ENCODE measurements at regions not wholly inside any gene's neighbourhood (a gene's known extent, or its start where the extent isn't known, plus 50 kb on each side); places are given as distances from the start of the nearest gene placed in this dataset.
"Not testable (repeated sequence)": the region's sequence is repeated elsewhere in the genome, so short reads cannot be mapped to it uniquely, and the experiment has no call there.

DNA sequence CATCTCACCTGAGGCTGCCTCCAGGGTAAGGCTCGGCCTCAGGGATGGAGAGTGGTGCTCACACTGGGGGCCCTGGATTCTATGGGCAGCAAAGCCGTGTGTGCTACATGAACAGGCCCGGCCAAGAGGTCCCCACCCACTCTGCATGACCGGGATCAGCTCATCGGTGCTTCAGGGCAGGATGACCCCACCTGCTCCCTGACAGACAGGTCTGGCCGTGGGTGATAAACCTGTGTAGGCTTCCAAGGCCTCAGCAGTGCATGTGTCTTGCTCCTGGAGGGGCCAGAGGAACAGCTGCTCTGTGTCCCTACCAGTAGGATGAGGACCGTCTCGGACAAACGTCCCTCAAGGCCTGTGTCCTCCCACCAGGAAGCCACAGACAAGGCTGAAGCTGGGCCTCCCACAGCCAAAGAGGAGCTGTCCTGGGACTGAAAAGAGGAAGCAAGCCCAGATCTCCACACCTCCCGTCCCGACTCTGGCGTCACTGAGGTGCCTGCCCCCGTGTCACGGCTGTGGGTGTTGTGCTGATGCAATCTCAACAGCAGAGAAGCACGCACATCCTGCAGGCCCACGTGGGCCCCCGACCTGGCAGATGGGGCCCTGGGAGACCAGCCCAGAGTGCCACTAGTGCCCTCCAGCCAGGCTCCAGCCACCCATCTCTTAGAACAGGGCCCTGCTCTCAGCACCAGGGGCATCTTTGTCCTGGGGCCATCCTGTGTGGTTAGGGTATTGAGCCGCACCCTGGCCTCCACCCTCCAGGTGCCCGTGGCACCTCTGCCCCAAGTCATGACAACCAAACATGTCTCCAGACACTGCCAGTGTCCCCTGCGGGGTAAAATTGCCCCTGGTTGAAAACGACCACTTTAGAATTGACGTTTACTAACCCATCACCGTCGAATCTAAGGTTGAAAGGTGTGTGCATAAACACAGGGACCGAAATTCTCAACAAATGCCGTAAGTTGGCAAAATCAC is 5455.9 kb upstream of the TPTE start:
- DNase-seq (ENCODE audit: low spot score), result not testable (repeated sequence)

DNA sequence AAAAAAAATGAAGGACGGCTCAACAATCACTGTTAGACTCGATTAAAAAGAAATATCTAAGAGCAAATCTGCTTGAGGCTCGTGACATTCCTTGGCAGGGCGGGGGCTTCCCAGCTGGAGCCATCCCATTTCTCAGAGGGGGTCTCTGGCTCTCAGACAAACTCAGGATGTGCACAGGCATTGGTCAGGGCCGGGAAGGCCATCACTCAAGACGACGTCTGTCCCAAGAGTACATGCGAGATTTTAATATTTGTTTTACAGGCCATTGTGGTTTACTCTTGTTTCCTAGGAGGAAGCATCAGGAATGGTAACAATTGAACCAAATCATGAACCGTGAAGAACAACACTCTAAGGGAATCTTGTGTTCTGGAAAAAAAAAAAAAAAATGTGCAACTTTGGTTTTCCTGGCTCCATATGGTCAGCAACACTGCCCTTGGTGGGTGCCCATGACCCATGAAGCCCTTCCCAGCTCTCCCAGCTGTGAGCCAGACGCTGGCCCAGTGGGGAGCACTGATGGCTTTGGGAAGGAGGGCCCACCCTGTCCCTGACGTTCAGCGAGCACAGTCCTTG is 5454.6 kb upstream of the TPTE start:
- peak; percentile 0 for DNase-seq (ENCODE audit: low spot score)

DNA sequence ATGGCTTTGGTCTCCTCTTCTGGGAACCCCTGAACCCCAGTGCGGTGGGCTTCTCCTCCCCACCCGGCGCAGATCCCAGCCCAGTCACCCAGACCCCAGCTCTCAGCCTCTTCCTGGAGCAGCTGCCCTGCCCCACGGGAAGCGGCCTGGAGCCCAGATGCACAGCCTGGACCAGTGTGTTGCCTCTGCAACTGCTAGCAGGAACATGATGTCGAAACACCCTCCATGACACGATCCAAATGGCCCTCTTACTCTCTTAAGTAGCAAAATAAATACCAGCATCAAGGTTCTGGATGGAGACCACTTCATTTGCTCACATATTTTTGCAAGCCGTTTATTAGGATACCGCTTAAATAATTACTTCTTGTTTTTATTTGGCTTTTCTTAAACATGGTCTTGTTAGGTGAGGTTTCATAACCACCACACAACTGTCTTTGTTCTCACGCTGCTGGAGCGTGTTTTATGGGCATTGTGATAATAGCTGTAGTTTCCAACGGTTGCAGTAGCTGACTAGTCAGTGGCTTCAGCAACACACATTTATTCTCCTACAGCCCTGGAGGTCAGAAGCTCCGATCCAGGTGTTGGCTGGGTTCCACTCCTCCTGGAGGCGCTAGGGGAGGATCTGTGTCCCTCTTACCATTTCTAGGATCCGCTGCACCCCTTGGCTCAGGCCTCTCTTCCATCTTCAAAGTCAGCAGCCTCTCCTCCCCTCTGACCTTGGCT is 5453.9 kb upstream of the TPTE start:
- not testable (repeated sequence) for DNase-seq (ENCODE audit: low spot score)

DNA sequence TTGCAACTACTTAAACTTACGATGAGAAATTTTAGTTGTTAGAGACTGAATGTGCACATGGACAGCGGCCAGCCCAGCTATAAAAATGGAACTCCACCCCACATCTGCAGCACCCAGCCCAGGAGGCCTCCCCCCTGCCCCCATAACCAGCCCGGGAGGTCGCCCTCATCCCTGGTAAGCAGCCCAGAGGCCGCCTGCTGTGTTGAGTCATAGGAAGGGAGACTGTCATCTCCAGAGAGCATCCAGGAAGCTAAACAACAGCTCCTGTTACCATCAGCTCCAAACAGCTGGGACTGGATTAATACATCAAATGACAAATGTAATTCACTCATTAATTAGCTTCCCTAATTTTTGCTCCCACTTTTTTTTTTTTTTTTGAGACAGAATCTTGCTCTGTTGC is 5452.7 kb upstream of the TPTE start:
- not testable (repeated sequence) for DNase-seq (ENCODE audit: low spot score)

DNA sequence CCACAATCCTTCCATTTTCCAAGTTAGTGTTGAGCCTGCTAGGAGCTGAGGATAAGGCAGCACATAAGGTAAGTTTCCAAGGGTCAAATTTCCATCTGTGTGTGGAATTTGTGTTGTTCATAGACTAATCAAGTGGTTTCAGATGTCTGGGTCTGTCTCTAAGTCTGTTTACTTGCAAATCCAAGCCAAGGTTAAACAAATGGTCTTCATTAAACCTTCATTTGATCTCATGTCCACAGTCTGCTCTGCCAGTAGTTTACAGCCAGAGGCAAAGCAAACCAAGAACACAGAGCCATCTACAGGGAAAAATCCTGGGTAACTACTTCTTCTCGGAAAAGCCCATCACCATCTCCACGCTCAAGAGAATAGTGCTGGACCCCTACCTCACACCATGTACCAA is 5450.2 kb upstream of the TPTE start:
- DNase-seq (ENCODE audit: low spot score), result not testable (repeated sequence)

DNA sequence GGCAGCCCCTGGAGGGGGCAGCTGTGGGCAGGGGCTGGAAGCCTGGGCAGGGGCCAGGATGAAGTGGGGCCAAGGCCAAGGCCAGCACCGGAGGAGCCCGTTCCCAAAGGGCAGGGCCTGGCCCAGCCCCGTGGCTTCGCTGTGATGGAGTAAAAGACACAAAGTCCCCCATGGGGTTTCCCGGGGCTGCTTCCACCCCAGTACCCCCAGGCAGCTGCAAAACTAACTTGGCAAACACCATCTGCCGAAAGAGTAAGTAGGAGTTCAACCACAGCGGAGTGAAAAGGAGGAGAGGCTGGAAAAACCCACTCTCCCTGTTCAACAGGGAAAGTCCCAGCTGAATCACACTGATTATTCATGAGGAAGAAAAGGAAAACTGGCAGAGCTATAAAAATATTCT is 5444.5 kb upstream of the TPTE start:
- DNase-seq (ENCODE audit: low spot score), result not testable (repeated sequence)

DNA sequence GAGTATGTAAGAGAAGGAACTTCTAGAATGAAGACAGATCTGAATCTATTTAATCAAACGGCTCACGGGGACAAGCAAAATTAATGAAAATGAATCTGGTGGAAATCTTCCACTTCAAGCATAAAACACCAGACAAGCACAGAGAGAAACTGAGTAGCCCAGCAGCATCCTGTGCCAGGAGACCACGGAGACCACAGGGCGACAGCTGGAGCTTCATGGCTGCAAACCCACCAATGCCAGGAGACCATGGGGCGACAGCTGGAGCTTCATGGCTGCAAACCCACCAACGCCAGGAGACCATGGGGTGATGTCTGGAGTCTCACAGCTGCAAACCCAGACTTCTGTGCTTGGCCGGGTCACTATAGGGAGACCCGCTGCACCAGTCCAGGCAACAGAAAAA is 5442.0 kb upstream of the TPTE start:
- not testable (repeated sequence) for DNase-seq (ENCODE audit: low spot score)

DNA sequence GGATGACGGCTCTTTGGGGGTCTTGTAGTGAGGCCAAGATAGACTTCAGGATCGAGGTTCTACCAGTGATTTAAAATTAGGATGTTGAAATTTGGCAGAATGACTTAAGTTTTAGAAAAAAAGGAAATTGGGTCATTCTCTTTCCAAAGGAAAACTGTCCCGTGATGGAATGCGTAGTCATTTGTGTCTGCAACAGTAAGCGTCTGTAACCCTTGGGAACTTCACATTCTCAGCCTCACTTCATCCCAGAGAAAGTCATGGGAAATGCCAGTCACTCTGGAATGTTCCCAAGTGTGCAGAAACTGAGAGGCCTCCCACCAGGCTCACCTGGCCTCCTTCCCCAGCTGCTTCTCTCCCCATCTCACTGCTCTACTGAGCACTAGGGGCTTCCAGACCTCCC is 5441.4 kb upstream of the TPTE start:
- DNase-seq (ENCODE audit: low spot score), result not testable (repeated sequence)

DNA sequence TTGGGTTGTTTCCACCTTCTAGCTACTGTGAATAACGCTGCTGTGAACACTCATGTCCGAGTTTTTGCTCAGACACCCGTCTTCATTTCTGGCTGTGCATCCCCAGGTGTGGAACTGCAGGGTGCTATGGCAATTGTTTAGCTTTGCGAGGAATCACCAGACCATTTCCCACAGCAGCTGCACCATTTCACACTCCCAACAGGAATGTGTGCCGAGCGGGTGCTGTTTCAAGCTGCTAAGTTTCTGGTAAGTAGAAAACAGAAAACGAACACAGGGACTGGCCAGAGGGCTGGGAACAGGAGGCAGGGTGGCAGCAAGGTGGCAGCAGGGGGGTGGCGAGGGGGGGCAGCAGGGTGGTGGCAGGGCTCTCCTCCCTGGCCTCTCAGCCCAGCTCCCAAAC is 5437.1 kb upstream of the TPTE start:
- DNase-seq (ENCODE audit: low spot score), result not testable (repeated sequence)

DNA sequence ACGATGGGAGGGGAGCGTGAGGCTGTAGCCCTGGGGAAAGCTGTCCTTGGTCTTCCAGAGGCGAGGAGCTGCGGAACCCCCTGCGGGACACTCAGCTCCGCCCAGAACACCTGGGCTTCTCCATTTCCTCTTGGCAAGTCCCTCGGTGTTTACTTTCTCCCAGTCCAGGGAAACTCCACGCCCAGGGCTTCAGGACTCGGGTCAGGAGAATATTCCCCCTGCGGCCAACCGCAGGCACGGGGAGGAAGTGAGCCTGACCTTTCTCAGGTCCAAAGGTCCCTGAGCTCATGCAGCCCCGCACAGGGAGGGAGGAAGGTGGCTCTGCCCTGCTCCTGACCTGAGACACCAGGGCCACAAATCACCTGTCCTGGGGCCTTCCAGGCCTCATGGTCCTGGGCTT is 5435.9 kb upstream of the TPTE start:
- DNase-seq (ENCODE audit: low spot score), result not testable (repeated sequence)

DNA sequence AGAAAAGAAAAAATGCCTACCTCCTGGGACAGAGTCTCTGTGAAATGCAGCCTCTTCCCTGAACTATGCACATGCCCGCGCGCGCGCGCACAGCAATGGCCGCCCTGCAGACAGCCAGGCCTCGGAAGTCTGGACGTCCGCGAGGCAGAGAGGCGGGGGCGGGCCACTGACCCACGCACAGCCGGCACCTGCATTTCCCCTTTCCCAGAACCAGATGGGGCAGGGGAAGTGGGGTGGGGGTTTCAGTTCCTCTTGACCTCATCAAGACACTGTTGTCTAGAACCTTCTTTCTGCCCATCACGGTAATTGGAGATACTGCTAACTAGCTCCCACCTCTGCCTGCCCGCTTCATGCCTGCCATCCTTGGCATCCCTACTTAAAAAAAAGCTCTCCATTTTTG is 5435.0 kb upstream of the TPTE start:
- not testable (repeated sequence) for DNase-seq (ENCODE audit: low spot score)

DNA sequence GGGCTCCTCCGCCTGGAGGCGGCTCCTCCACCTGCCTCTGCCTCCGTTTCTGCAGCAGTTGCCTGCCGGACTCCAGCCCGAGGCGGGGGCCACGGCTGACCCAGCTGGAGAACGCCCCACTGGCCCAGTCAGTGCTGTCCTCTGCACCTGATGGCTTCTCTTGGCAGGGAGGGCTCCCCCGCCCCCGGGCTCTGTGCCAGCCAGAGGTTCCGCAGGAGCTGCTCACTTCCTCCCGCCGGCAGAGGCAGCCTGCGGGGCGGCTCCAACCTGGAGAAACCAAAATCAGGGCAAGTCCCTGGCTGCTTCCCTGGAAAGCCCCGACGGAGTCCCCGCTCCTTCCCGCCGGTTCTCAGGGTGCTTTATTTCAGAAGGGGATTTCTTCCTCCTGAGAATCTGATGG is 5432.6 kb upstream of the TPTE start:
- not testable (repeated sequence) for DNase-seq (ENCODE audit: low spot score)

DNA sequence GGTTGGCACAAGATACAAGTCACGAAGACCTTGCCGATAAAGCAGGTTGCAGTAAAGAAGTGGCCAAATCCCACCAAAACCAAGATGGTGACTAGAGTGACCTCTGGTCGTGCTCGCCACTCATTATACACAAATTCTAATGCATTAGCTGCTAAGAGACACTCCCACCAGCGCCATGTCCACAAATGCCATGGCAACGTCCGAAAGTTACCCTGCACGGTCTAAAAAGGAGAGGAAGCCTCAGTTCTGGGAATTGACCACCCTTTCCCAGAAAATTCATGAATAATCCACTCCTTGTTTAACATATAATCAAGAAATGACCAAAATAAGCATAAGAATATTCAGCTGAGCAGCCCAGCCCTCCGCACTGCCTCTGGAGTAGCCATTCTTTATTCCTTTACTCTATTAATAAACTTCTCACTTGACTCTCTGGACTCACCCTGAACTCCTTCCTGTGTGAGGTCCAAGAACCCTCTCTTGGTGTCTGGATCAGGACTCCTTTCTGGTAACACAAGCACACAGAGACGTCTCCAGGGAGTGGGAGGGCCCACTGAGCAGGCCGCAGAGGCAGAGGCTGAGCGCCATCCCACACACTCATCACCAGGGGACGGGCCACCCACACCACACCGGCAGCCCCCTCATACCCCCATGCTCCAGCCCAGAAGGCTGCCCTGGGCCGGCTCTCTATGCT is 5431.8 kb upstream of the TPTE start:
- not testable (repeated sequence) for DNase-seq (ENCODE audit: low spot score)

DNA sequence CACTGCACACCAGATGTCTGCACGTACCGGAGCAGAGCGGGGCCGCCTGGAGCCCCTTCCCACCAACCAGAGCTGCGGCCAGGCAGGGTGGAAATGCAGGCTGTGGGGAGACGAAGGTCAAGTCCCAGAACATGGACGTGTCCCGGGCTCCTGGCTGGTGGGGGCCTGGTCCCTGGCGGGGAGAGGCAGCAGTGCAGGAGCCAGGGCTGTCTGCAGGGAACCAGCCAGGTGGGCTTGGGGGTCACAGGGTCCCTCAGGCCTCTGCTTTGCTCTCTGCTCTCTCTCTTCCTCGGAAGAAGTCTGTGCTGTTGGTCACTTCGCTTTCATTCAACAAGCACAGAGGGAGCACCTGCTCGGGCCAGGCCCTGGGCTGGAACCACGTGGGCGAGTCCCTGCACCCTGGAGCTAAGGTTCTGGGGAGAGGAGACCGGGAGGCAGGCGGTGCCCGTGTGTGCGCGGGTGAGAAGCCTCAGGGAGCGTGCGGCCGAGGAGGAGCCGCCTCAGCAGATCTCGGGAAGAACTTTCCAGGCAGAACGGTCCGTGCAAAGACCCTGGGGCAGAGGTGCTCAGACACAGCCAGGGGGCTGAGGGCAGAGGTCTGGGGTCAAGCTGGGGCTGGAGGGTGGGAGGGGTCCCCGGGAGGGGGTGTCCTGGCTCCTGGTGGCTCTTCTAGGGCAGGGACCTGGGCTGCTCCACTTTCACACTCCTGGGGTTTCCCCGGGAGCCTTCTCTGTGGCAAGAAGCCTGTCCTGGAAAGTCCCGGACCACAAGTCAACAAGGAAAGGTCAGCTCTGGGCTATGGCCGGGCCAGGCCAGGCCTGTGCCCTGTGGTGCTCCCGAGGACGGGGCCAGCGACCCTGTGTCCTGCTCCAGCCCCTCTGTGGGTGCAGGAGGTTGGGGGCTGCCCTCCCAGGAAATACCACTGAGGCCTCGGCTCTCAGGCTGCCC is 5431.0 kb upstream of the TPTE start:
- not testable (repeated sequence) for DNase-seq (ENCODE audit: low spot score)

DNA sequence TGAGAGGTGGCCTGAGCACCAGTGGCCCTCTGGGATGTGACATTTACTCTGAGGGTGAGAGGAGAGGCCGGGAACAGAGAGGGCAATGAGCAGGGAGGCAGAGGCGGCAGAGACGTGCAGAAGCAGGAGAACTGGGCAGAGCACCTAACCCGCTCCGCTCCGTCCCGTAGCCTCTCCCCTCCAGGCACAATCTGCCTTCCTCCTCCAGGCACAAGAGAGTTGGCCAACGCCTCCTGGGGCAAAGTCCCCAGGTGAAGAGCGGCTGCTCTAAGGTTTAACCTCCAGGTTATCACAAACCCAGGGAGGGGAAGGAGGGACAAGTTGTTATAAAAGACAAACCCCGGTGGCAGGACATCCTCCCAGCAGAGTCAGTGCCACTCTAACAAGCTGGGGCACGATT is 5430.1 kb upstream of the TPTE start:
- not testable (repeated sequence) for DNase-seq (ENCODE audit: low spot score)

DNA sequence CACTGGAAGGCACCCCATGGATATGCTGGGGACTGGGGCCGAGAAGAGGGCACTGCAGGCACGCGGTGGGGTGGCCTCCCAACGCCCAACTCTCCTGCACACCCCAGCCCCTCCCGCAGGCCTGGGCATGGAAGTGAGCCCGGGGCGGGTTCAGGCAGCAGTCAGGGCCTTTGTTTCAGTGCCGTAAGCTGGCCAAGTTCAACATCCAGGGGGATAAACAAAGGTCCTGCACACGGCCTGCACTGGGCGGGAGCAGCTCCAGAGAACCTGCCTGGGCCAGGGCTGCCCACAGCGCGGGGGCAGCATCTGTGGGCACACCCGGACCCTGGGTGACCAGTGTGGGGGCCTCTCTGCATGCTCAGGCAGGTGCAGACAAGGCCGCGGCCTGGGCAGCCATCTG is 5425.8 kb upstream of the TPTE start:
- not testable (repeated sequence) for DNase-seq (ENCODE audit: low spot score)

DNA sequence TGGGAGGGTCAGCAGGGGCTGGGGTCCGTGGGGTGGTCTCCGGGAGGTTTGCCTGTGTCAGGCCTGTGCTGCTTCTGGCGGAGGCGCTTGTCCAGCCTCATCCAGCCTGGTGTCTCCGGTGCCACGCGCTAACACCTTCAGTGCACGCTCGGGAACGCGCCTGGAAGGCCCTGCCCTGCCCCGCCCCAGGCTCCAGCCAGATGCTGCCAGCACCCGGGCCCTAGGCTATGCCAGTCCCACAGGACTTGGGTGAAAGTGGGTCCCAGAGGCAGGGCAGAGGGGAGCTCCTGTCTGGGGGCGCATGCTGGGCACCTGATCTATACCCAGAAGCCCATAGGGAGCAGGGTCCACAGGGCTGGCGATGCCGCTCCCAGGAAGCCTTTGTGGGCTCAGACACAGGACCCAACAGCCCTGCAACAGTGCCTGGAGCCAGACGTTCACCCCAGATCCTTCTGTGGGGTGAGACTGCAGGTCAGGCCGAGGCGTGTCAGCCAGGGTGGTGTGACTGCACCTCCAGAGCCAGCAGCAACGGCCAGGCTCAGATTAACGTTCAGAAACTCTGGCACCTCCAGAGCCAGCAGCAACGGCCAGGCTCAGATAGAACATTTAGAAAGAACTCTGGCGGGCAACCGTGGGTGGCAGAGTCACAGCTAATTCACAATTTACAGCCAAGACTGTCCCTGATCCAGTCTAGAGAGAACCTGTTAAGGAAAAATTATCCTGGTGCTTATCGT is 5423.2 kb upstream of the TPTE start:
- not testable (repeated sequence) for DNase-seq (ENCODE audit: low spot score)

DNA sequence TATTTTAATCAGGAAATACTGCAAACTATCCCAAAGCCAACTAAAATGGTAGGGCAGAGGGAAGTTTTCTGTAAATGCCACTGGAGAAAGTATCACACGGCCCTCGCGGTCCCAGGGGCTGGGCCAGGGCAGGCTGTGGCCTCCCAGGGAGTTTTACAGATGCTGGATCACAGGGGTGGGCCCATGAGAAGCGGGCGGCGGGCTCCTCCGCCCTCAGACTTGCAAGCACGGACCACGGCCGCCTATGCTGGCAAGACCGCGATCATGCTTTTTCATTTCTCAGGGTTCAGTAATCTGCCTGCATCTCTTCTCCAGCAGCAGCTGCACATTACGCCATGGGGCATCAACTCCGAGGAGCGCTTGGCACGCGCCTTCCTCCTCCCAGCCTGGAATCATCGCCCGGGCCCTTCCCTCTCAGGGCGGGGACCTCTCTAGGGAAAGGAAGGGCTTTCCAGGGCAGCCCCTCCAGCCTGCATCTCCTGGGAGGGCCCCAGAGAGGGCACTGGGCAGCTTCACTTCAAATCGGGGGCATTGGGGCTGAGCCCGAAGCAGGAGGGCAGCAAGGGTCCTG is 5420.7 kb upstream of the TPTE start:
- DNase-seq (ENCODE audit: low spot score), result not testable (repeated sequence)

DNA sequence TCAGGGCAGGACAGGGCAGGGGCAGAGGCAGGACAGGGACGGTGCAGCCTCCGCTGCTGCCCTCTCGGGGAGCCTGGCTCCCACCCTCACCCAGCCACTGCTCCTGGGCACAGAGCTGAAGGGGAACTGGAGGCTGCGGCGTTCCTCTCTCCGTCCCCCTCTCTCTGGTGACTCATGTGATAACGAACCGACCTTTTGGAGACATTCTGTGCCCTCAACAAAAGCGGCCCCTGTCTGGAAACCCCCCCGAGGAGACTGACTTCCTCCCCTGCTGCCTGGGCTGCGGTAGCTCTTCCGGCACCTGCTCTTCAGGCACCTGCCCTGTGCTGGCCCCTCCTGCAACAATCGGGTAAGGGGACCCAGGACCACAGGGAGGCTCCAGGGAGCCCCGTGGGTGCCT is 5419.6 kb upstream of the TPTE start:
- DNase-seq (ENCODE audit: low spot score), result peak; percentile 71
